LNCaP clone FGC (cell line): ENCODE measurements at regions not wholly inside any gene's neighbourhood (a gene's known extent, or its start where the extent isn't known, plus 50 kb on each side); places are given as distances from the start of the nearest gene placed in this dataset.

Experiments used
- DNase-seq: peaks from one replicate; pipeline ENCODE4 v3.0.0-alpha.2; 2011; ENCODE audit warnings: low read depth
- H3K4me3 ChIP-seq: 2 replicates; pipeline ENCODE4 v1.5.1; 2011; ENCODE audit warnings: mild to moderate bottlenecking, low read depth, low read length, control low read depth
- CTCF ChIP-seq: IDR thresholded peaks from 2 replicates; pipeline ENCODE4 v1.5.1; 2012; ENCODE audit warnings: mild to moderate bottlenecking; ENCODE audit not compliant: control insufficient read depth, insufficient read depth; ENCODE audit errors: extremely low read depth

DNA sequence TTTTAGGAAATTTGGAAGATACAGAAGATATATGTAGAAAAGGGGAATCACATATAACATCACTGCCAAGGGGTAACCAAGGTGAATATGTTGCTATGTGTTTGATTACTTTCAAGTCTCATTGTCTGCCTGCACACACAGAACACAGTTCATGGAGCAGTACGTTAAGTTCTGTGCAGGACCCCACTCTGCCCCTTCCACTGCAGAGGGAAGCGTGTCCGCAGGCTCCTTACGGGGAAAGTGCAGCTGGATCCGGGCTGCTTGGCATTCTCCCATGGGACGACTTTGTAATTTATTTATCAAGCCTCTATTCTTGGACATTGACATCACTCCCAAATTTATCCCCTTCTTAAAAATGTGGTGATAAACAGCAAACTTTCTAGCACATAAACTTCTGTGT, 226.8 kb downstream of the FOXL1 start:
- no peak for DNase-seq
- no peak overlapping the region for H3K4me3 ChIP-seq
- TF ChIP-seq CTCF, result no peak

DNA sequence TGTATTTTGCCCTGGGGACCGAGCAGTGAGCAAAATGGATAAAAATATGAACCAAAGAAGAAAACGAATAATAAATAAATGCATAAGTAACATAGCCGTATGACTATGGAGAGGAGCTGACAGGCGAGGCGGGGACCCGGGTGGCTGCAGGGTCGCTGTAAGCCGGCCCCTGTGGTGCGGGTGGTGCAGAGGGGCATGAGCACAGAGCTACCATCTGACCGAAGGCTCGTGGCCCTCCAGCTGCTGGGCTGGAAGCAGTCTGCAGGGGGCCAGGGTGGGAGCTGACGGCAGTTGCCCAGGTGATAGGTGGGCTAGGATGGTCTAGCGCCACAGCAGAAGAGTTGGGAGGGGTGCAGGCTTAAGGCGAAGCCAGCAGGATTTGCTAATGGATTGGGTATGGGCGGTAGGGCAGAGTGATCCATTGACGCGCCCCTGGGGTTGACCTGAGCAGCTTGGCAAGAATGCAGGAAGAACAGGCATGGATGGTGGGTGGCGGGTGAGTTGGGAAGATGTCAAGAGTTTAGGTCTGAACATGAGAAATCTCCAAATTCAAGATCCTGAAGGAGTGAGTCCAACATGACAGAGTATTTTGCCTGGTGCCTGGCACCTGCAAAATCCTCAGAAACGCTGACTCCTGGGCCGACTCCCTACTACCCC, 228.0 kb downstream of the FOXL1 start:
- no peak overlapping the region for H3K4me3 ChIP-seq
- no peak for TF ChIP-seq CTCF
- DNase-seq, result no peak

GRCh38 chr16:86806838-86807351, 228.5 kb downstream of the FOXL1 start:
- DNase-seq, result no peak
- no peak for TF ChIP-seq CTCF
- no peak overlapping the region for H3K4me3 ChIP-seq

GRCh38 chr16:86808863-86809444, 230.6 kb downstream of the FOXL1 start:
- no peak for DNase-seq
- no peak for TF ChIP-seq CTCF
- no peak overlapping the region for H3K4me3 ChIP-seq

GRCh38 chr16:86809458-86809955, 231.2 kb downstream of the FOXL1 start:
- no peak for DNase-seq
- TF ChIP-seq CTCF, result no peak
- no peak overlapping the region for H3K4me3 ChIP-seq

DNA sequence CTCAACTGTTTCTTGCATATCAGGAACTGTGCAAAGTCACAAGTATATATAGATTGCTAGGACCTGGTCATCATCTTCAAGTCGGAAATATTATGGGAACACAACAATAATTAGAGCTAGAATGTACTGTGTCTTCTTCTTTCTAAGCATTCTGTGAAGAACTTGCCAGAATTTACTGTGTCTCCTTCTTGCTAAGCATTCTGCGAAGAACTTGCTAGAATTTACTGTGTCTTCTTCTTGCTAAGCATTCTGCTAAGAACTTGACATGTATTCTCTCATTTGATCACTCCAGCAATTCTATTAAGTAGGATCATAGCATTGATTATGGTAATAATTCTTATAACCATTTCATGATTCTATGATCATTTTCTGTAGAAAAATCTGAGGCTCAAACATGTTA, 231.7 kb downstream of the FOXL1 start:
- DNase-seq, result no peak
- H3K4me3 ChIP-seq, result no peak overlapping the region
- TF ChIP-seq CTCF, result no peak

GRCh38 chr16:86812363-86812970, 234.1 kb downstream of the FOXL1 start:
- no peak for TF ChIP-seq CTCF
- no peak overlapping the region for H3K4me3 ChIP-seq
- no peak for DNase-seq
